OCI-LY3 (cell line): ENCODE measurements at regions not wholly inside any gene's neighbourhood (a gene's known extent, or its start where the extent isn't known, plus 50 kb on each side); places are given as distances from the start of the nearest gene placed in this dataset.

Experiments
- H2AFZ ChIP-seq: fragments of 200-600, 300-600 bp; shearing (Covaris generic); 2 replicates; pipeline ENCODE4 v1.6.0; 2014; ENCODE audit warnings: antibody characterized with exemption, low read depth, low read length
- H3K27ac ChIP-seq: fragments of 200-600, 300-600 bp; sonication (generic); 2 replicates; pipeline ENCODE4 v1.5.1; 2014; ENCODE audit warnings: mild to moderate bottlenecking, low read length, moderate library complexity, mixed read lengths
- H3K27me3 ChIP-seq: fragments of 200-600, 300-600 bp; sonication (generic); 2 replicates; pipeline ENCODE4 v1.6.1; 2014; ENCODE audit warnings: low read depth, low read length, mixed read lengths
- H3K36me3 ChIP-seq: fragments of 200-600, 300-600 bp; sonication (generic); replicated peaks from 2 replicates; pipeline ENCODE3; 2014; ENCODE audit warnings: low read depth, low read length, mixed read lengths
- H3K4me1 ChIP-seq: fragments of 300-600, 200-600 bp; sonication (generic); 2 replicates; pipeline ENCODE4 v1.6.1; 2014; ENCODE audit warnings: low read length, mixed read lengths
- H3K4me2 ChIP-seq: fragments of 200-600, 300-600 bp; sonication (generic); 2 replicates; pipeline ENCODE4 v1.6.1; 2014; ENCODE audit warnings: low read length, mixed read lengths
- H3K4me3 ChIP-seq: fragments of 300-600, 200-600 bp; sonication (generic); 2 replicates; pipeline ENCODE4 v1.5.1; 2014; ENCODE audit warnings: antibody characterized with exemption, mild to moderate bottlenecking, low read length, moderate library complexity
- H3K79me2 ChIP-seq: fragments of 300-600, 200-600 bp; shearing (Covaris generic); 2 replicates; pipeline ENCODE4 v1.6.1; 2014; ENCODE audit warnings: mild to moderate bottlenecking, low read length, mixed read lengths
- H3K9ac ChIP-seq: fragments of 300-600, 200-600 bp; shearing (Covaris generic); 2 replicates; pipeline ENCODE4 v1.6.0; 2014; ENCODE audit warnings: mild to moderate bottlenecking, low read length, moderate library complexity
- H3K9me3 ChIP-seq: fragments of 200-600, 300-600 bp; shearing (Covaris generic); 2 replicates; pipeline ENCODE4 v1.6.1; 2014; ENCODE audit warnings: low read length, mixed read lengths; ENCODE audit not compliant: insufficient read depth
- H4K20me1 ChIP-seq: fragments of 200-600, 300-600 bp; sonication (generic); 2 replicates; pipeline ENCODE4 v1.6.1; 2016; ENCODE audit warnings: low read length, mixed read lengths; ENCODE audit not compliant: insufficient read depth
- CTCF ChIP-seq: fragments of 200-600, 300-600 bp; sonication (generic); IDR thresholded peaks from 2 replicates; pipeline ENCODE4 v1.5.1; 2014; ENCODE audit warnings: antibody characterized with exemption, low read length, low read depth
- EZH2phosphoT487 ChIP-seq: fragments of 200-600 bp; shearing (Covaris generic); IDR thresholded peaks from 2 replicates; pipeline ENCODE4 v1.6.1; 2018; ENCODE audit warnings: antibody characterized with exemption, mixed run types, low read depth

GRCh38 chr3:104126463-104126862, 1240.2 kb upstream of the ALCAM start:
- Histone ChIP-seq H3K4me3 (no peak overlapping the region), H3K36me3 (no peaks in the 10 kb centered on the region), H3K4me2 (no peak overlapping the region), H3K9ac (no peak overlapping the region), H3K4me1 (no peaks in the 10 kb centered on the region), H3K9me3 (0 out of 2 replicates have a peak, but pooled peaks cover 3% of the 10 kb centered on the region), H3K27me3 (no peaks in the 10 kb centered on the region), H2AFZ (no peak overlapping the region), H3K79me2 (no peaks in the 10 kb centered on the region), H4K20me1 (no peaks in the 10 kb centered on the region), H3K27ac (no peak overlapping the region)
- TF ChIP-seq CTCF (no peak), EZH2phosphoT487 (no peak)

- Histone ChIP-seq H2AFZ (no peak overlapping the region), H4K20me1 (no peaks in the 10 kb centered on the region), H3K27me3 (no peaks in the 10 kb centered on the region), H3K36me3 (no peaks in the 10 kb centered on the region), H3K9ac (no peak overlapping the region), H3K4me2 (no peak overlapping the region), H3K4me3 (no peak overlapping the region), H3K9me3 (0 out of 2 replicates have a peak, but pooled peaks cover 3% of the 10 kb centered on the region), H3K27ac (no peak overlapping the region), H3K4me1 (no peaks in the 10 kb centered on the region), H3K79me2 (no peaks in the 10 kb centered on the region)
- TF ChIP-seq CTCF (no peak), EZH2phosphoT487 (no peak)
Observed at GRCh38 chr3:104126864-104127553, 1239.7 kb upstream of the ALCAM start.

GRCh38 chr3:104127830-104128229, 1238.9 kb upstream of the ALCAM start:
- Histone ChIP-seq H3K9ac (no peak overlapping the region), H3K4me2 (no peak overlapping the region), H3K4me3 (no peak overlapping the region), H3K9me3 (0 out of 2 replicates have a peak, but pooled peaks cover 3% of the 10 kb centered on the region), H4K20me1 (no peaks in the 10 kb centered on the region), H3K27ac (no peak overlapping the region), H3K79me2 (no peaks in the 10 kb centered on the region), H3K27me3 (no peaks in the 10 kb centered on the region), H2AFZ (no peak overlapping the region), H3K4me1 (no peaks in the 10 kb centered on the region), H3K36me3 (no peaks in the 10 kb centered on the region)
- TF ChIP-seq CTCF (no peak), EZH2phosphoT487 (no peak)

GRCh38 chr3:104132566-104133403, 1233.9 kb upstream of the ALCAM start:
- no peak for TF ChIP-seq EZH2phosphoT487
- no peak for TF ChIP-seq CTCF
- H3K36me3 ChIP-seq: no peaks in the 10 kb centered on the region
- no peak overlapping the region for H3K27ac ChIP-seq
- H4K20me1 ChIP-seq: no peaks in the 10 kb centered on the region
- H3K4me2 ChIP-seq: no peak overlapping the region
- no peak overlapping the region for H2AFZ ChIP-seq
- no peaks in the 10 kb centered on the region for H3K4me1 ChIP-seq
- no peak overlapping the region for H3K9ac ChIP-seq
- H3K79me2 ChIP-seq: no peaks in the 10 kb centered on the region
- H3K9me3 ChIP-seq: 0 out of 2 replicates have a peak, but pooled peaks cover 3% of the 10 kb centered on the region
- no peak overlapping the region for H3K4me3 ChIP-seq
- no peaks in the 10 kb centered on the region for H3K27me3 ChIP-seq
